HG03103 (cell line): ENCODE measurements at regions not wholly inside any gene's neighbourhood (a gene's known extent, or its start where the extent isn't known, plus 50 kb on each side); places are given as distances from the start of the nearest gene placed in this dataset.
"Not testable (repeated sequence)": the region's sequence is repeated elsewhere in the genome, so short reads cannot be mapped to it uniquely, and the experiment has no call there.

ENCODE experiments used
- ATAC-seq: cut with Tn5 transposase; IDR thresholded peaks from one replicate; pipeline ENCODE4 v1.9.1; 2021; ENCODE audit warnings: low read depth; ENCODE audit not compliant: unreplicated experiment

DNA sequence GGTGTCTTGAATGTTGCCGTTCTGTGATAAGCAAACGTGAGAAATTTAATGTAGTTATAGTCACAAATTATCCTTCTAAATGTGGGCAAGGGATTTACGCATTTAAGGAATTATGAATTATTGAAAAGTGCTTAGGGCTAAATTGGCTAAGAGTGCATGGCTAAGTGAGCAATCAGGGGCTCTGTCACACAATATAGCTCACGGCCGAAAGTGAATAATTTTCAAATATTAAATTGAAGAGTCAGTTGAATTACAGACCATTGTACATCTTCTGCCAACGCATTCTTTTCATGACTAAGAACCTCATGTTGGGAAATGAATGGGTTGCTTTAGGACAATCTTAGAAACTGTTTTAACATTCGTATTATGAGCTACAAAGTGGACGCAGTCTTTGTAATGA, 1832.9 kb upstream of the LRRTM1 start:
- no peak for ATAC-seq

DNA sequence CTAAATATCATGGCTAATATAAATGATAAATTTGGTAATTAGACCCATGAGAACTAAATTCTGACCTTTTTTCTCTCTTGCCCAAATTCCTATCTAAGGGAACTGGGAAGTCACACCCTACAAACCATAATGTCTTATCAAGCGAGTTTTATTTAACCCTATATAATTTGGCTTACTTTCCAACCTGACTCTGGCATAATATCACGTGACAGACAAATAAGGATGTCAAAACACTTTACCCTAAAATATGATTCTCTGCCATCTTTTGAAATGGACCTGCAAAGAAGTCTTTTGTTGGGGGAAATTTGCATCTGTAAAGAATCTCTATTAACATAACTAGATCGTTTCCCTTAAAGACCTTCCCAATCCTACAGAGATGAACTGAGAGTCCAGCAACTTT, 1823.5 kb upstream of the LRRTM1 start:
- ATAC-seq = no peak

DNA sequence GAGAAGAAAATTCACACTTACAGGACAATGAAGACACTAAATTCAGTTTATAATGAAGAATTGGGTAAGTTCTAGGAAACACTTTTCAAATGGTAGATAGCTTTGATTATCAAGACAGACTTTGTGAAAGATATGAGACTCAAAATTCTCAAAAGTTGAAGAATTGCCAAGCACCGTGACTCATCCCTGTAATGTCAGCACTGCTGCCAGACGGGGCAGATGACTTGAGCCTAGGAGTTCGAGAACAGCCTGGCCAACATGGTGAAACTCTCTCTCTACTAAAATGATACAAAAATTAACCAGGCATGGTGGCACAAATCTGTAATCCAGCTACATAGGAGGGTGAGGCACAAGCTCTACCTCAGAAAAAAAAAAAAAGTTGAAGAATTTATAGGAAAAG, 1820.1 kb upstream of the LRRTM1 start:
- no peak for ATAC-seq

DNA sequence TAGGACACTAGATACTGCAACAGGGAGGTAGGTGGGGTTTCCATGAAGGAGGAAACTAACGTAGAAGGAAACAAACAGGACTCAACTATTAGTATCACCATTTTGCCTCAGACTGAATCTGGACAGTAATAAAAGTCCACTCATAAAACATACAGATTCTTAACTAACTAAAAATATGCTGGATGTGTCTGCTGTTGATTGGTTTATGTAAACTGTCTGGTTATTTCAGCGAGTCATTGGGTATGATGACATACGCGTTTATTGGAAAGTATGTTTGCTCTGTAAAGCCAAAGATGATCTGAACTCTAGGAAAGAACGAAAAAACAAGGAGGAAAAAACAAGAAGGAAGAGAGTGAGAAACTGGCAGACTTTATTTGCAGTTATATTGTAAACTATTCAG, 1816.1 kb upstream of the LRRTM1 start:
- ATAC-seq = no peak

DNA sequence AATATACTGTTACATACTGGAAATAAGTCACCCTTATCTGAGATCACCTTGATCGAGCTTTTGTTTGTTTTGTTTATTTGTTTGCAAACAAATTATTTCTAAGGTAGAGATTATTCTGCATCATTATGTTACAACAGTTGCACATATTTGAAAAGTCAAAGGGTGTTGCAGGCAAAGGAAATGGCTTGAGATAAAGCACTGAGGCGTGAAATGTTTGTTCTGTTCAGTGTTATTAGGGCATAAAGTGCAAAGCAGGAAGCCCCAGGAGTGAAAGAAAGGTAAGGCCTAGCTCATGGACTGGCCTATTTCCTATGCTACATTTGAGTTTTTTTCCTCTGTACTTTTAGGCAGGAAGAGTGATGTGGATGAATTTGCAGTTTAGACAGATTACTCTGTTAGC, 1815.6 kb upstream of the LRRTM1 start:
- no peak for ATAC-seq

DNA sequence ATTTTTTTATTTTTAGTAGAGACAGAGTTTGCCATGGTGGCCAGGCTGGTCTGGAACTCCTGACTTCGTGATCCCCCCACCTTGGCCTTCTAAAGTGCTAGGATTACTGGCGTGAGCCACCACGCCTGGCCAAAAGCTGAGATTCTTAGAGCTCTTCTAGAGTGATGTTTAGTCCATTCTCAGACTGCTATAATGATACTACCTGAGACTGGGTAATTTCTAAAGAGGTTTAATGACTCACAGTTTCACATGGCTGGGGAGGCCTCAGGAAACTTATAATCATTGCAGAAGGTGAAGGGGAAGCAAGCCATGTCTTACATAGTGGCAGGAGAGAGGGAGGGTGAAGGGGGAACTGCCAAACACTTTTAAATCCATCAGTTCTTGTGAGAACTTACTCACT, 1804.9 kb upstream of the LRRTM1 start:
- ATAC-seq = no peak

DNA sequence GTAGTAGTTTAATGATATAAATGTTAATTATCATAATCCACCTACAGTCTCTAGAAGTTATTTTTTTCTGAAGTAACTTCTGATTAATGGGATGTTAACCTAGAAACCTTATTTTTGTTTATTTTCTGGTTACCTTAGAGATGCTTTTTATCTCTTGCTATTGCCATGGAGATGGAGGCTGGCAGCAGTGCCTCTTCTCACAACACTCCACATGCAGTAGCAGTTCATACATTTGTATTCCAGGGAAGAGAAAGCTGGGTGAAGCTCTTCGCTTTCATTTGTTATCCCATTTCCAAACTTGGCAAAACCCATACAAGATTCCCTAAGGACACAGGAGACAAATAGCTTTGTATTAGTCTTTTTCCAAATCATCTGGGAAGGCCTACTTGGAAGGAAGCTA, 1794.1 kb upstream of the LRRTM1 start:
- no peak for ATAC-seq

DNA sequence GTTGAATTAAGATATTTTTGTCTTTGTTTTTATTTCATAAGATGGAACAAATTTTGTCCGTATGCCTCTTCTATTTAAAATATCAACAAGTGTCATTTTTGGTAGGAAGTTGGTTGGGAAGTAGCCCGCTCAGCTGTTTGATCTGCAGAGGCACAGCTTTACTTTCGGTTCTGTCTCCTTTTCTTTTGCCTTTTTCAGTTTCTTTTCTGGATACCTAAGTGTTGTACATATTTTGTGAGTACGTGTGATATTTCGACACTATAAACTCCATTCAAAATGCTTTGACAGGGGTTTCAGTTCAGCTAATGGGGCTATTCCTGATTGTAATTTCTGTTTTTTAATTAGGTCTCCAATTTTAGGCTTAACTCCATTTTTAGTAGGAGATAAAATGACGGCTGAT, 1785.0 kb upstream of the LRRTM1 start:
- no peak for ATAC-seq

DNA sequence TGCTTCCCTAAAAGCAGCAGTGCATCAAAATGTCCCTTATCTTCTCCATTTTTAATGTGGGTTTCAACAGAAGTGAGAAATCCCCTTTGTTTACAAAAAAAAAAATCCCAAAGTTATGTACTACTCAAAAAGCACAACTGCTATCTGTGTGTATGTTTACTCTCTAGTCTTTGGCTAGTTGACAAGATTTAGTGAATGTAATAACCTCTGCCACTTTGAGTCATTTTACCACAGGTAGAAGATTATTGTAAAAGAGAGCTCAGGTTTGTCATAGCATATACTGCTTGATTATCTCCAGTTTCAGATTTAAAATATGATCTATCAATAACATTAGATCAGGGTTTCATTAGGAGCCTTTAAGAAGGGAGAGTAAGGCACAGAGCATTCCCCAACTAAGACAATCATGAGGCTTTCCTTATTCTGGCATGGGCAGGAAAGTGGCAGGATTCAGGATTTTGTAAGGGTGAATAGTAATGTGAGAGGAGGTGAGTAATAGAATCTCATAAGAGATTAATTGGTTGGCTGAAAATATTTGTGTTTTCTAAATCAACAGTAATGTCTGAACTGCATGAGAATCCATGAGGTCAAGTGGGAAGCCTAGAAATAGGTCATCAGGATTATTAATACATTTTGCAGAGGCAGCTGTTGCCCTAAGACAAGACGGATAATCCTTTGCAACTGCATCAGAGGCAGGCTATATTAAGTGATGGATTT, 1780.3 kb upstream of the LRRTM1 start:
- no peak for ATAC-seq

DNA sequence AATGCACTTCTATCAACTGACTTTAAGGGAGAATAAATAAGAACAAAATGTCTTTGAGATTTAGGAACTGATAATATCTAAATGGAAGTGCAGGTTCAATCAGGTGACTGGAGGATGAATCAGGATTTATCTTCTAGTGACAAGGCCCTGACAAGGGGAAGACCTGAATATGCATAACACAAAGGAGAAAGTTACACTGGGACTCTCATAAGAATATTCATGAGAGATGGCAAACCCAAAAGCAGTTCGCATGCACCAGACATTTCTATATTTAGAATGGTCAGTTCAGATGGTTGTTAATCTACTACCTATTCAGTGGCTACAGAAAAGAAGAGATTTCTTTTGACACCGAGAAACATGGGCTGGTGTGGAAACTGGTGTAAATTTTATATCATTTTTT, 1771.3 kb upstream of the LRRTM1 start:
- no peak for ATAC-seq

DNA sequence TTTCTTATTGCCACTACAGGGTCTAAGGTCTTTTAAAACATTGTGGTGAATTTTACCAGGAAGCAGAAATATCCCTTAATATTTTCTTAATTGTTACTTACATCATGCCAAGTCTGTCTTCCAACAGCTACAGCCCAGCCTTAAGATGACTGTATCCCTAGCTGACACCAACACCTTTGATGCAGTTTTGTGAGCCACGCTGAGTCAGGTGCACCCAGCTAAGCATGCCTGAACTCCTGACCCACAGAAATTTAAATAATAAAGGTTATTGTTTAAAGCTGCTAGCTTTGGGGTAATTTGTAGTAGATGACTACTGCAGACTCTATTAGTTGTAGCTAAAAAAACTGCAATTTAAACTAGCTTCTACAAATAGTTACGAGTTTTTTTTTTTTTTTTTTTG, 1757.9 kb upstream of the LRRTM1 start:
- ATAC-seq = no peak

DNA sequence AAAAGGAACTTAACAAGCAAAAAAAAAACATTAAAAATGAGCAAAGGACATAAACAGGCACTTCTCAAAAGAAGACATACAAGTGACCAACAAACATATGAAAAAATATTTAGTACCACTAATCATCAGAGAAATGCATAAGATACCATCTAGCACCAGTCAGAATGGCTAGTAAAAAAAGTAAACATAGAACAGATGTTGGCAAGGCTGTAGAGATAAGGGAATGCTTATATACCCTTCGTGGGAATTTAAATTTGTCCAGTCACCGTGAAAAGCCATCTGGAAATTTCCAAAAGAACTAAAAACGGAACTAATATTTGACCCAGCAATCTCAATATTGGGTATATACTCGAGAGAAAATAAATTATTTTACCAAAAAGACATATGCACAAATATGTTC, 1751.3 kb upstream of the LRRTM1 start:
- no peak for ATAC-seq

DNA sequence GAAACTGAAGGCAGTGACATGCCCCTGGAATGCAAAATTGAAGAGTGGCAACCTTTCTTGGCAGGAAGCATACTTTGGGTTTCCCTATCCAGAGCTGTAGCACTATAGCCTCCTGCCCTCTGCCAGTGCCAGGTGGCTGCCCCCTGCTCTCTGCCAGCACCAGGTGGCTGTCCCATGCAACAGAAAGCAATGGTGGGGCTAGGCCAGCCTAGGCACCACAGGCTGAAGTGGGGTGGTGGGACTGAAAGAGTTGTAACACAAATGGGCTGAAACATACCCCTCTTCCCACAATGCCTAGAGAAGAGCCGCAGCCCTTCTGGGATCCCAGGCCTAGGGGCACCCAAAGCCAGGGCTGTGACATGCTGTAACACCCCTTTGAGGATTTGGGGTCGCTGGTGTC, 1739.3 kb upstream of the LRRTM1 start:
- no peak for ATAC-seq

DNA sequence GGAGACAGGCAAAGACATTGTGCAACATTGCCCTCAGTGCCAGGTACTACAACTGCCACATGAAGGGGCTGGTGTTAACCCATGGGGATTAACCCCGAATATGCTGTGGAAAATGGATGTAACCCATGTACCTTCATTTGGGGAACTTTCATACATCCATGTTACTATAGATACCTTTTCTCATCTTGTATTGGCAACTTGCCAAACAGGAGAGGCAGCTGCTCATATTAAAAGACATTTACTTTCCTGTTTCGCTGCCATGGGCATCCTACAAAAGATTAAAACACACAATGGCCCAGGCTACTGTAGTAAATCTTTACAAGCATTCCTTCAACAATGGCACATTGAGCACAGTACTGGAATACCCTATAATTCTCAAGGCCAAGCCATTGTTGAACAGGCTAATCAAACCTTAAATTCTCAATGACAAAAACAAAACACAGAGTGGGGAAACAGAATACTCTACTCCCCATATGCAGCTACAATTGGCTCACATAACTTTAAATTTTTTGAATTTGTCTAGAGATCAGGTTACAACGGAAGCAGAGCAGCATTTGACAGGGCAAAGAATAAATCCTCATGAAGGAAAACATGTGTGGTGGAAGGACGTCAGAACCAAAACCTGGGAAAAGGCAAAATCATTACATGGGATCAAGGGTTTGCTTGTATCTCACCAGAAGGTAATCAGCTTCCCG, 1723.5 kb upstream of the LRRTM1 start:
- no peak for ATAC-seq

DNA sequence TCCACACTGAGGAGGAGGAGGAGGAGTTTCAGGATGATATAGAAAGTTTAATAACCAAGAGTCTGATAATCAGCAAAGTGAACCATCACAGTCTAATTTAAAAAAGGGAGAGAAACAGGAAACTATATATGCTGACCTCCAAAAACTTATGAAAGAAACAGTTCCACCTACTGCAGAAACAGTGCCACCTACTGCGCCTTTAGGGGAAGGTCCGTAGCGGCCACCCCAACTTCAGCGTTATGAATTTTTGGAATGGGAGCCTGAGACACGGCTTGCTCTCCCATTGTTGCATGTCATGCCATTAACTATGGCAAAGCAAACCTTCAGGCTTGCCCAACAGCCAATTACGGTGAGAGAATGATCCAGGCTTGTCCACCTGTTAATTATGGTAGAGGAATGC, 1719.2 kb upstream of the LRRTM1 start:
- ATAC-seq = no peak

DNA sequence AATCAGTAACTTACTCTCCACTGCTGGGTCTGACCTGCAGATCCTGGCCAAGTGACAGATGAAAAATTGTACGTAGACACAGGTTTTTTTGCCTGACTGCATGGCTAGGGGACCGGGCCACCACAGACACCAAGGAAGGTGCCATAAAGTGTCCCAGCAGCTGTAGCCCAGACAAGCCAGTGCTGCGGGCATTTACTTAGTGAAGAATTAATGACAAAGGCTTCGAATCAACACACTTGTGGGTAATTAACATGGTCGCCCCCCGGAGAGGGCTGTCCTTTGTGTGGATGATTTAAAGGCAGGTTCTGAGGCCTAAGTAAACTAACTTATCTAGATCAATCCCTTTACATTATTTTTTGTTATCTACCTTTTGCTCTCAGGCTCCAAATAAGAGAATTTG, 1709.1 kb upstream of the LRRTM1 start:
- no peak for ATAC-seq

DNA sequence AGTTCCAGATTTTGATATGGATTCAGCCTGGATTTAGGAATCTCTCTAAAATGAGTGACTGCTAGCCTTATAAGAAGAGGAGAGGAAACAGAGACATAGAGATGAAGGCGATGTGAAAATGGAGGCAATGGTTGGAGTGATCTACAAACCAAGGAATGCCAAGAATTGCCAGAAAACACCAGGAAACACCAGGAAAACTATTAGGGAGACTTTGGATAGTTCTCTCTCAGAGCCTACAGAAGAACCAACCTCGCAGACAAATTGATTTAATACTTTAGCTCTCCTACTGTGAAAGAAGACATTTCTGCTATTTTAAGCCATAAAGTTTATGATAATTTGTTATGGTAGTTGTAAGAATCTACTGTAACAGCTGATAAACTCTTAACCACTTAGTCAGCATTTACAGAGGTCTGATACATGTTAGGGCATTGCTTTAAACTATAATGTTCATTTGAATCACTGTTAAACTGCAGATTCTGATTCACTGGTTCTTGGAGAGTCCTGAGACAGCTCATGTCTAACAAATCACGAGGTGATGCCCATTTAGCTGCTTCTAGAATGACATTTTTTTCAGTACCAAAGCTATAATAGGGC, 1702.6 kb upstream of the LRRTM1 start:
- ATAC-seq = no peak

DNA sequence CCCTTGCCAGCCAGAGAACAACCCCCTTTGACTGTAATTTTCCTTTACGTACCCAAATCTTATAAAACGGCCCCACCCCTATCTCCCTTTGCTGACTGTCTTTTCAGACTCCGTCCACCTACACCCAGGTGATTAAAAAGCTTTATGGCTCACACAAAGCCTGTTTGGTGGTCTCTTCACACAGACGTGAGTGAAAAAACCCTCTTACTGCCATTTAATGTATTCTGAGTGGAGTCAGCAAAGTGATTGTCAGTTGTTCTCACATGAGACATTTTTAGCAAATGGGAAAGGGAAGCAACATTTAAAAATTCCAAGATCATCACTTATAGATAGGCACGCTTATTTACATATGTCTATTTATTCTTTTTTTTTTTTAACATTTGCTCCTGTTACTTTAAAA, 1701.3 kb upstream of the LRRTM1 start:
- not testable (repeated sequence) for ATAC-seq

DNA sequence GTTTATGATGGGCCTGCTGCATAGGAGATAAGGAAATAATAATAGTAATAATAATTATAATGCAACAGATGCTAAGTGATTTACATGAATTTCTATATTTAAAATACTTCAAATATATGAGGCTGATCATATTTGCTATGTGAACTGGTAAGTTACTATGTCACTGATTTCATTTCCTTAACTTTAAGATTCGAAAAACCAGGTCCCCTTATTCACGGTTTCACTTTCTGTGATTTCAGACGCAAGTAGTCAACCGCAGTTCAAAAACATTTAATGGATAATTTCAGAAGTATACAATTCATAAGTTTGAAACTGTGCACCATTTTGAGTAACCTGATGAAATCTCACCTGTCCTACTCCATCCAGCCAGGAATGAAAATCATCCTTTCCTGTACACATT, 1697.1 kb upstream of the LRRTM1 start:
- ATAC-seq = no peak

DNA sequence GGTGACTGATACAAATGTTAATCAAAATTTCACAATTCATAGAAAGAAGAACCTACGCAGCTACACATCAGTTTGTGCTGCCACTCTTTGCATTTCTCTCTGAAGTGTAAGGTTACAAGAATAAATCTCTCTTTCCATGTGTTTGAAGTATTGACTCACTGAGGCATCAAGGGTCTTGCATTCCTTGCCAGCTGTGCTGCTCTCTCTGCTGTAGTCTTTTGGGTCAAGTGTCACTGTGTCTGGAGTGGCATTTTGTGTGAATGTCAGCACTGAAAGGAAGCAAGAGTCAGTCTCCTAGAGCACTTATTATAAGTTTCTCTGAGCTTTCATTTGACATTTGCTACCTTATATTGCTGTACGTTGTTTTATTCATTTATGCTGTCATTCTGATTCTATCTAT, 1696.1 kb upstream of the LRRTM1 start:
- ATAC-seq = no peak

DNA sequence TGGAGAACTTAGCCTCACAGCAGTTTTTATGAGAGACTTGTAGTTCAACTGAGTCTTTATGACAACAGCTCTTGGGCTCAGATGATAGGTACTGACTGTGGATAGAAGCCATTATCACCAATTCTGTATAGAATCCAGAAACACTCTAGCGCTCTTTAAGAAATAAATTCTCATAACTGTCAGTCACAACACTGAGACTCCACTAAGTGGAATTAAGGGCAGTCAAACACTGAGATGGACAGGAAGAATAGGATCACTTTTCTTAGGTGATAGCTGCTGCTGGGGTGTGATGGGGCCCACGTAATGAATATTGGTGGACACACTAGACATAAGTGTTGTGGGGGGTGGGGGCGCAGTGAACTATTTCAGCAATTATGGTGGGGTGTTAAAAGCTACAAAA, 1691.8 kb upstream of the LRRTM1 start:
- ATAC-seq = no peak

DNA sequence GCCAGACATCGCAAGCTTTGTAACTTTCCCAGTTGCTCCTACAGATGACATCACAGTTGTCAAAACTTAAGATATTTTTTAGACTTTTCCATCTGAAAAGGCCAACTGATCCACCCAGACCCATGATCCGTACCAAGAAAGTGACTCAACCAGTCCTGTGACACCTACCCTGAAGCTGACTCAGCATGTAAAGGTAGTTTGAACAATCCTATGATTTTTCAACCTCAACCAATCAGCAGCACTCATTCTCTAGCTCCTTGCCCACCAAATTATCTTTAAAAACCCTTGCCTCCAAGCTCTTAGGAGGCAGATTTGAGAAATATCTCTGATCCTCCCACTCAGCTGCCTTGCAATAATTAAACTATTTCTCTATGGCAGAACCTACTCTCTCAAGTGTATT, 1686.7 kb upstream of the LRRTM1 start:
- no peak for ATAC-seq
